Urothelium cell line (cell line): ENCODE measurements at regions not wholly inside any gene's neighbourhood (a gene's known extent, or its start where the extent isn't known, plus 50 kb on each side); places are given as distances from the start of the nearest gene placed in this dataset.
A peak's percentile ranks its signal among the peaks of the same experiment; 100 is the strongest.

Experiments
- DNase-seq: peaks from one replicate; pipeline ENCODE4 v3.0.0; 2011; ENCODE audit warnings: low spot score, mixed read lengths
- FAIRE-seq: peaks from 2 replicates; lab custom pipeline; 2011; peaks lifted over from hg19 to GRCh38; lab: Jason Lieb, UNC

DNA sequence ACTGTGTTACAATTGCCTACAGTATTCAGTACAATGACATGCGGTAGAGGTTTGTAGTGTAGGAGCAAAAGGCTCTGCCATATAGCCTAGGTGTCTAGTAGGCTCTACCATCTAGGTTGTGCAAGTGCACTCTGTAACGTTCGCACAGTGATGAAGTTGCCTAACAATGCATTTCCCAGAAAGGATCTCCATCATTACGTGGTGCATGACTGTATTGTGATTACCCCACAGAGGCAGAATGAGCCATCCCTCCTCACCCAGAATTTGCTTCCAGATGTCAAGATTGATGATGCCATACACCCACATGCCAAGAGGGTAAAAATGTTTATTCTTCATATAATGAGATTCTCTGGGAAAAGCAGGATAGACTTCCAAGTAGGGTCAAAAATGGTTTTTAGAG, 199.3 kb upstream of the CTTNBP2NL start:
- FAIRE-seq (no peak), DNase-seq (no peak)

DNA sequence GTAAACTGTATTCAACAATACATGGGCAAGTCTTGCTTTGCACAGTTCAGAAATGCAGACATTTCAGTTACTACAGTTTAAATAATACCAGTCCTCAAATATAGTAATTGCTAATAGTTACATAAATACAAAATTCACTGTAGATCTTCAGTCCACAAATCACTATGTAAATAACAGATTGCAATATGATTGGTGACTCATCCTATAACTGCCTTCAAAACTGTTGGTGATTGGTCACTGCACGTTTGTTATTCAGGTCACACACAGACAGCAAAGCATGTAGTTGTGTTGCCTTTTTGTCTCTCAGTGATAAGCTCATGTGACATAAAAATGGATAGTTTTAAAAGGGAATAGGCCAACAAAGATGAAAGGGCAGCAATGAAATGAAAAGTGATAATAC, 186.5 kb upstream of the CTTNBP2NL start:
- no peak for FAIRE-seq
- no peak for DNase-seq

DNA sequence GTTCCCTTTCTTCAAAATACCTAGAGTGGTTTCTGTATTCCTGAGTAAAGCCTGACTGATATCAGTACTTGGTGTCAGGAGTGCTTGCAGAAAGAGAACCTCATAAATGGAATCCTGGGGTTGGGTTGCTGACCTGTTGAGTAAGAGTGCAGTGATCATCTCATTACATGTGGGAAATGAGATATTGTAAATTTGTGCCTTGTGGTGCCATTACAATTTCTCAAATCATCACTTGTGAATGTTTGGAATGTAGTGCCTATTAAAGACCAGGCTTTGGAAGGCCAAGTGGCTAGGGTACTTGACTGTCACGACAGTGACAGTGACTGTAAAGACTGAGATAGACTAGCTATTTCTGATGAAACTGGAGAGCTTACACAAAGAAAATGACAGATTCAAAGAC, 176.7 kb upstream of the CTTNBP2NL start:
- FAIRE-seq (no peak), DNase-seq (no peak)

DNA sequence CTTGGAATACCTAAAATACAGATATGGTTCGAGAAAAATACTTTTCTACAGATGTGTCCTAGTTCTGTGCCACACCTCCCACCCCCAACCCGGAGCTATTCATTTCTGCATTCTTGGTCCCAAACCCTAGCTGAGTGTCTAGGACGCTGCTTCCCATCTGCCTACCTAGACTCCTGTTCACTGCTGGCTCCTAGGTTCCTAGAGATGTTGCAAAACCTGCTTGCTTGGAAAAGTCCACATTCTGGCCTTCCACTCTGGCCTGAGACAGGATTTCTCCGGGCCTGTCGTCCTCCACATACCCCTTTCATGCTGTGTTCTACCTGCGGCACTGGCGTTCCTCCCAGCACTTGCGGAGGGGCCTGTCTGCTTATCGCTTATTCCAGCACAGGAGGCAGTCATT, 165.8 kb upstream of the CTTNBP2NL start:
- FAIRE-seq (no peak), DNase-seq (no peak)

DNA sequence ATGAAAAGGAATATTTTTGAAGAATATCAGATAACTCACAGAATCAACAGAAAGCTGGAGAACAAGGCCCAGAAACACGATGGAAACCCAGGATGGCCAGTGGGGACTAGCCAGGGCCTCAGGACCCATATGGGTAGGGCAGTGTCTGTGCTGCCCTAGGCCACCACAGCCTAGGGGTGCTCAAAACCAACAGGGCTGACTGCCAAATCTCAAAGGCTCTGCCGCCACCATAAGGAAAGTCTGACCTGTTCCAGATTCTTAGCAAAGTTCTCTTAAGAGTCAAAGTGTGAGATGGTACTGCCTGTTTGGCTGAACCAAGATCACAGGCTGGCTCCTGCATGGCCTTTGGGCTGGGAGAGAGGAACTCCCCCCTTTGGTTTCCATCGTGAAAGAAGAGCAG, 164.7 kb upstream of the CTTNBP2NL start:
- FAIRE-seq (no peak), DNase-seq (no peak)

DNA sequence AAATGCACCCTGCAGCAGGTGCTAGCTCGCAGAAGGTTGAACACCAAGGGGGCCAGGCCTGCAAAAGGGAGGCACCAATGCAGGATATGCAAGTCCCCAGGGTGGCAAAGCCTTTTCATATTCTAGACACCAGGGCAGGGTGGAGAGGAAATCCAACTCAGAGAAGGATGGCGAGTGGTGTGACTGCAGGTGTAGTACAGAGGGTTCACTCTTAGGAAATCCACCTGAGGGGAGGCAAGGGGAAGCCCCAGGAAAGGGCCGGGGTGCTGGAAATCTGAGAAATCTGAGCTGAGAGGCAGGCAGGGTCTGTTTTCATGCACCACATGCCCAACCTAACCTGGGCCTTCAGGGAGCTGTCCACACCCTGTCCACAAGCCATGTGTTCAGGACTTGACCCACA, 163.2 kb upstream of the CTTNBP2NL start:
- DNase-seq, result no peak
- no peak for FAIRE-seq

DNA sequence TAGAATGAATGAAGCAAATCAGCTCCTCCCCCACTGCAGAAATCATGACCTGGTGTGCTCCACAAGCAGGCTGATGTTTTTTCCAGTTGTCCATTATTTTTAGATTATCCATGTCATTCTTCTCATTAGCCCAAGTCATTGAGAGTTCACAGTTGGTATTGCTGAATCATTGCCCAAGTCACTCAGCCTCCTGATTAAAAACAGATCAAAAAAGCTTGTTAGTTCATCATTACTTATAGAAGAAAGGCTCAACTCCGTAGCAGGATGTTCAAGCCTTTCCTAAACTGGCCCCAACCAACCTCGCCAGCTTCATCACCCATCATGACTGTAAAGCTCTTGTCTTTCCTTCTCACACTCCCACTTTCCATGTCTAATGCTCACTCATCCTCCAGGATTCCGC, 161.3 kb upstream of the CTTNBP2NL start:
- FAIRE-seq (no peak), DNase-seq (no peak)

DNA sequence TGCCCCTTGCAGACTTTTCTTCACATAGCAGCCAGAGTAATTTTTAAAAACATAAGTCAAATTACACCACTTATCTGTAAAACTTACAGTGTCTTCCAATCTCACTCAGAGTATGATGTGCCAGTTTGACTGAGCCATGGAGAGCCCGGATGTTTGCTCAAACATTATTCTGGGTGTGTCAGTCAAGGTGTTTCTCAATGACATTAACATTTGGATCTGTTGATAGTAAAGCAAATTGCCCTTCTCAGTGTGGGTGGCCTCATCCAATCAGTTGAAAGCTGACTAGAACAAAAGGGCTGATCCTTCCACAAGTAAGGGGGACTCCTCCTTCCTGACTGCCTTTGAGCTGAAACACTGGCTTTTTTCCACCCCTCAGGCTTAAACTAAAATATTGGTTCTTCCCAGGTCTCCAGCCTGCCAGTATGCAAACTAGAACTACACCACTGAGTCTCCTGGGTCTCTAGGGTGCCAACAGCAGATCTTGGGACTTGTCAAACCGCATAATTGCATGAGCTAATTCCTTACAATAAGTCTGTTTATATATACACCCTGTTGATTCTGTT, 157.9 kb upstream of the CTTNBP2NL start:
- no peak for FAIRE-seq
- no peak for DNase-seq

DNA sequence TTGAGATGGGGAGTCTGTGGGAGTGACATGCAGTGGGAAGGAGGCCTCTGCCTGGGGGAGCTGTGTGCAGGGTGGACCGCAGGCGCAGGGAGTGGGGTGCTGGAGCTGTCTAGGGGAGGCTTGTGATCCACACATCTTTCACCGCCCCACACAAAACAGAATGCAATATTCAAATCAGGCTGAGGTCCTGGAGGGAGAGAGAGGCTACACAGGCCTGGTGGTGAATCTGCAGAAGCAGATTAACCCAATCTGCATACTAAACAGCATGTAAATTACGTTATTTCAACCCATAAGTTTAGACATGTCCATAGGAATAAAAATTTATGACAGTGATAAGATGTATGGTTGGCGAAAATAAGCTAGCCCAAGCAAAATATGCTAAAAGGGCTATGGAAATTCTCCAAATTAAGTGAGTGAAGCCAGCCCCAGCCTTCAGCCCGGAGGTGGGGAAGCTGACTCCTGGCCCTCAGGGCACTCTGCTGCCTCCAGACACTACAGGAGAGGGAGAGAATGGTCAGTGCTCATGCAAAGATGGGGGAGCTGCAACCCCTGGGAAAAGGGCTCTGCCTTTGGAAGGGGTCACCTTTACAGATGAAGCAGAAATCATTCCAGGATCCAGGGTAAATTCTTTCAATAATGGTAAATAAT, 156.2 kb upstream of the CTTNBP2NL start:
- no peak for FAIRE-seq

DNA sequence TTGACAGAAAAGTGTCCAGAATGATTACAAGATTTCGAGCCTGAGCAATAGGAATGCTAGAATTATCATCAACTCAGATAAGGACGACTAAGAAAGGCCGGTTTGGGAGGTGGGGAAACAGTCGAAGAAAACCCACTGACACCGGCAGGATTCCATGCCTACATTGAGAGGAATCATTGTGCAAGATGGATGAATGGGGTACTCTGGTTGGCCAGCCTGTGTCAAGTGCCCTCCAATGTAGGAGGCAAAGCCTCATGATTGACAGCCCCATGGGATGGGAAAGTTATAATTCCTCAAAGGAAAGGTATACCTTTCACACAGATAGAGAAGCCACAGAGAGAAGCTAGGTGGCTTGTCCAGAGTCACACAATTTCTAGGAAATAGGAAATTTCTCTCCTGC, 153.5 kb upstream of the CTTNBP2NL start:
- FAIRE-seq (no peak), DNase-seq (no peak)

More for the DNA sequence above, 156.2 kb upstream of the CTTNBP2NL start:
- no peak for DNase-seq

DNA sequence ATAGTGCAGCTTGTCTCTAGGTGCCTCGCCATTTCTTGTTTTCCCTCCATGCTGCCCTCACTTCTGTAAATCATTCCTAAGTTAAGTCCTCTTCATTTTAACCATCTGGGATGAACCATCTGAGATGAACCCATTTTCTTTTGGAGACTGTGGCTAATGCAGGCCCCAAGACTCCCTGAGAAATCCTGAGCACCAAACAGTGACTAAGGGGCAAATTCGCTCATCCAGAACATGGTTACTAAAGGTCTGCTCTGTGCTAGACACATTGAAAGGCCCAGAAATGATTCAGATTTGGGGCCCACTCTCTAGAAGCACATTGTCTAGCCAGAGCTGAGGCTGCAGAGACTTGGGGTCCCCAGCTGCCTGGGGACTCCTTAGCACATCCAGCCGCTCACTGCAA, 151.9 kb upstream of the CTTNBP2NL start:
- DNase-seq (no peak), FAIRE-seq (no peak)

DNA sequence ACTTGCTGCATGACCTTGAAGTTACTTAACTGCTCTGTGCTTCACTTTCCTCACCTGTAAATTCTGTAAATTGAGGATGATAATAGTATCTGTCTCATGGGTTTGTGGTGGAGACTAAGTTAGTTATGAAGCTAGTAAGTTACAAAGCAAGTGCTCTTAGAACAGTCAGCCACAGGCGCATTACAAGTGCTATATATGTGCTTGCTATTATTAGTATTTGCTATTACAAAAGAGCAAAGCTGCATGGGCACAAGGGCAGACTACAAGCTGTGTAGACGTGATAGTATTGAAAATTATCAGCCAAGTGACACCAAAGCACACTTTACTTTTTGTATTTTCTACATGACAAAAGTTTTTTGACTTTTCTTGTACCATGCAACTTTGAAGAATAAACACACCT, 150.9 kb upstream of the CTTNBP2NL start:
- no peak for DNase-seq
- no peak for FAIRE-seq

DNA sequence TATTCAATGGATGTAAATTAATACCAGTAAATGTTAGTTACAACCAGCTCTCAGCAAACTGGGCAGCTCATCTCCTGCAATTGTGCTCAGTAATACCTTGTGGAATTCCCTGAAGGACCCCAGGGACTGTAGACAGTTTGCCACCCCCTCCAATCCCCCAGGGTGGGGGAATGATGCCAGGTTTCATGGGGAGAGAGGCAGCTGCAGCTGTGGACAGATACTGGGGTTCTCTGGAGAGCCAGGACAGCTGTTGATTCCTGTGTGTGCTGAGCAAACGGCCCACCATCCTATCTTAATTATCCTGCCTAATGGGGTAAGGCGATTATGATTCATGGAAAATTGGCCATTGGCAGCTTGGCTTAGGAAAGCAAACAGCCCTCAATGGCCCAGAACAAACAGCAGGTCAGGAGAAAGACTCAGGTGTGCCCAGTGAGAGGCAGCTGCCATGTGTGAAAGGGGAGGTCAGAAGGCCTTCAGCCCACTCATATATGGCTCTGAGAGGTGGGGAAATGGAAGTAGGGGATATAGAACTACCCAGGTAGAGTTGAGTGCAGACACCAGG, 148.9 kb upstream of the CTTNBP2NL start:
- no peak for DNase-seq
- no peak for FAIRE-seq

DNA sequence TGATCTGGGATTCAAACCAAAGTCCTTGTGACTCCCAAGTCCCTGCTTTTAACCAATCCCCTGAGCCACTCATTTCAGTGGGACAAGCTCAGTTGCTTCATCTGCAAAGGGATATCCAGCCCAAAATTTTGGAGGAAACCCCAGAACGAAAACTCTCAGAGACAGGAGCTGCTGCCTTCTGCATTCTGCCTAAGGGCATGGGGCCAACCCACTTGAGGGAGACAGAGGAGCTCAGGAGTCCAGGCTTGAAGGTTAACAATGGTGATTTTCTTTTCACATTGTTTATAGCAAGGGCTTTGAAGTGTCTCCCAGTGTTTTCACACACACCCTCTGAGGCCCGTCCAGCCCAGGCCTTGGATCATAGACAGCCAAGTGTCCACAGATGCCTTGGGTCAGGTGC, 148.1 kb upstream of the CTTNBP2NL start:
- DNase-seq (no peak), FAIRE-seq (no peak)

DNA sequence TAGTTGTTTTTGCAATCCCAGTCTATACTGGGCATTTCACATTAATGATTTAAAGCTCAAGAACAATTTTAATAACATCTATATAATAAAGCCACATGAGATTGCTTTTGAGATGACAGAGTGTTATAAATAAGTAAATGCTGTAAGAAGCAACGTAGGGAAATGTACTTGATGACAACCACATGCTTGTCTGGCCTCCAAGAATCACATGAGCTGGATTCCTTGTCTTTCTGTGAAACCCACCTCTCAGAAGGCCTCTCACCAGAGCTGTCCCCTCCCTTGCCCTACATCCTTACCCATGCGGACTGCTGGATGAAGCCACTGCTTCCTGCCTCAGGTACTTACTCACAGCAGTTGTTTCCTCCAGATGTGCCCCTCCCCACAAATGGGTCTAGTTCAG, 145.1 kb upstream of the CTTNBP2NL start:
- FAIRE-seq (no peak), DNase-seq (peak; percentile 18)

DNA sequence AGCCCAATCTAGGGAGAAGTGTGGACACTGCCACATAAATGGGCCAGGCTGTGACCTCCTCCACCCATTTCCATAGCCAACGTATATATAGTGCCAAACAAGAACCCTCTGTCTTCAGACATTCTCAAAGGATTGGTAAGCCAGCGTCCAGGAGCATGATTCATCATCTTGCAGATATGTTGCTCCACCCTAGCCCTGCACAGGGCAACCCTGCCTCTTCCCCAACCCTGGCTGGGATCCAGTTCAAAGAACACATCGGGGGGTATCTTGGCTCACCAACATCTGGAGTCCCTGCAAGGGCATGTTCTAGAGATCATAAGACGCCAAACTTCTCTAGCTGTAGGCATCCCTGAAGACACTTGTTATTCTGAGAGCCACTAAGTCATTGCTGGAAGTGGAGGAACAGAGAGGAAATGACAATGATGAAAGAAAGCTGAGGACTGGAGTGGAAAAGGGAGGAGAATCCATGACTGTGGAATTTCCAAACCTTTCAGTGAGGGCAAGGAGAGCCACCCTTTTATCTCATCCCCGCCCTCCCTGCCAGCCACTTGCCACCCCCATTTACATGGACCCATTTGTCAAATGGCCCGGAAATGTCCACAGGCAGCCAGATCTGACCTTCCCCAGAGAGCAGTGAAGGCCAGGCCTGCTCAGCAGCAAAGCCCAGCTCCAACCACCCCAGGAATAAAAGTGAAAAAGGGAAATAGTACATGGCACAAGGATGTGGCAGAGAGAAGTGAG, 144.1 kb upstream of the CTTNBP2NL start:
- FAIRE-seq (peak; percentile 73), DNase-seq (peak; percentile 92)

DNA sequence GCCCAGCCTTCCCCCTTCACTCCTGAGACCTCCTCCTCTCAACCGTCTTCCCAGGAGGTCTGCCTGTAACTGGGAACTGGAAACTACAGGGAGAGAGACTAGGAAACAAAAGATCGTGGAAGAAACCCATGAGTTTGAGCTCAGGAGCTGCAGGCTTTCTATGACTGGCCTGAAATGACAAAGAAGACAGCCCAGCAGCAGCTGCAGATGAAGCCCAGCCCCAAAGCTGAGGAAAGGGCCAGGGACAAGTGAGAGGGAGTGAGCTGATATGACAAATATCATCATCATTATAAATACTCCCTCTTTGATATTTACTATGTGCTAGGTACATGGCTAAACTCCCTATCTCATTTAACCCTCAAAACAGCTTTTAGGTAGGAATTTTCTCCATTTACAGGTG, 142.6 kb upstream of the CTTNBP2NL start:
- FAIRE-seq (no peak), DNase-seq (no peak)

DNA sequence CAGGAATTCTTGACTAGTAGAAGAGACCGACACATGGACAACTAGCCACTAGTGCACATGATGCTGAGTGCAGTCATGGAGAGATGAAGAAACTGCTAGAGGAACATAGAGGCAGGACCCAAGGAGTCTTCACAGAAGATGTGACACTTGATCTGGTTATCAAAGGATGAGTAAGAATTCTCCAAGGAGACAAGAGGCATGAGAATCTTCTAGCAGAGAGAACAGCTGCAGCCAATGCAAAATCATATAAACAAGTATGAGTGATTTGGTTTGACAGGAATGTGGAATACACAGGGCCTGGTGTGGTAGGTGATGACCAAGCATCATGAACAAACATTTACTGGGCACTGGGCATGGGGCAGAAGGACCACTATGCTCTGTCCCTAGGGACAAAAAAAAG, 140.9 kb upstream of the CTTNBP2NL start:
- FAIRE-seq (no peak), DNase-seq (no peak)

DNA sequence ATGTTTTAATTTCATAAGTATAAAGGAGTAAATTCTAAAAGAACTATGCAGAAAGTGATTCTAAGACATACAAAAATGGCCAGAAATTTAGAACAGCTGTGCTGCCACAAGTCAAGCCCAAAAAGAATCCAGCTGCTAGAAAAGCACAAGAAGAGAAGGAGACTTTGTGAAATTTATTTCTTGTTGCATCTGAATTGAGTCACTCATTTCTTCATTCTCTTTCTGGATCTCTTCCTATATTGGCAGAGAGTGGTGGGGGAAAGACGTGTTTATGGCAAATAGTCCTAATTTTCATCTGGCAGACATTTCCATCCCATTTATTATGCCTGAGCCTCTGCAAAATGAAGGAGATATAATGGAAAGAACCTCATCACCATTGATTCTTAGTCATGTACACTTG, 139.6 kb upstream of the CTTNBP2NL start:
- FAIRE-seq (no peak), DNase-seq (no peak)

DNA sequence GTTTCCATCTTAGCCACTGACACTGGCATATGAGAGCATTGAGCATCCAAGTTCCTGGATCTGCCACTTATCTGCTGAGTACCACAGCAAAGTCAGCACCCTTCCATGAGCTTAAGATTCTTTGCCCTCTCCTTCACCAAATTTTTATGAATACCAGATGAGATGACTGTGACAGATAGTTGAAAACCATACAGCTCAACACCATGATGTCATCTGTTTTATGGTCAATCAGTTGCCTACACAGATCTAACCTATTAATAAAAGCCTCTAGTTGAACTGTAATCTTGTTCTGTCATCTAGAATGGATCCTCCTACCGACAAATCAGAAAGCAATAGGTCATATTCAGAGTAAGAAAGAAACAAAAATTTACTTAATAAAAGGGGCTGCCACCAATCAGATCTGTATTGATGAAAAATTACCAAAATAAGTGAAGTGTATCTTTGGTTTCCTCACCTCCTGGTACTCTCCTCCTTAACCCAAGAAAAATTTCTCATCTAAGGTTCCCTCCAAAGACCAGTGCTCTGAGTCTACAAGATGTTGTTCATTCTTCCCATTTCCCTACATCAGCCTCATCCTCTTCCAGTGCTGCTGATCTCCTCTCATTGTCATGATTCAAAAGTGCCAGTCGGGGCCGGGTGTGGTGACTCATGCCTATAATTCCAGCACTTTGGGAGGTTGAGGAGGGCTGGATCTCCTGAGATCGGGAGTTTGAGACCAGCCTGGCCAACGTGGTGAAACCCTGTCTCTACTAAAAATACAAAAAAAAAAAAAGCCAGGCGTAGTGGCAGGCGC, 138.8 kb upstream of the CTTNBP2NL start:
- DNase-seq (peak; percentile 21), FAIRE-seq (no peak)

DNA sequence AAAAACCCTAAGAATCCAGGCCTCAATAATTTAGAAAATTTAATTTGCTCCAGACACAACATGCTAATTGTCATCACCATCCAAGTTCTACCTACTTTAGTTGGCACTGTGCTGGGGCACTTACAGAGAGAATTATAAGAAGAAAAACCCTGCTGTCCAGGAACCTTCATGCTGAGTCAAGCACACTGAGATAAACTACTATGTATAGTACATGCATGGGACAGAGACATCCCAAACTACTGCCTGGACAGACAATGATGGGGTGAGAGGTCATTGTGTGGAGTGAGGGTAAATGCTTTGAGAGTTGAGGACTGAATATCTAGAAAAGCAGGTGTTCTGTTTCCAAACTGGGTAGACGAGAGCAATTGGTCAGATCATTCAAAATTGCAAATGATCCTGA, 135.3 kb upstream of the CTTNBP2NL start:
- FAIRE-seq (no peak), DNase-seq (no peak)
